GM23338 (cell line): ENCODE measurements at regions not wholly inside any gene's neighbourhood (a gene's known extent, or its start where the extent isn't known, plus 50 kb on each side); places are given as distances from the start of the nearest gene placed in this dataset.

Source experiments
- CTCF ChIP-seq, 2 experiments: fragments of 200-600 bp in 1 of 2; sonication (generic) in 1 of 2; conservative IDR thresholded peaks; 2 replicates each; pipeline versions ENCODE4 v1.5.1 to v1.6.1; 2016 to 2017; ENCODE audit warnings: antibody characterized with exemption in 2 of 2, low read depth in 2 of 2, mild to moderate bottlenecking in 2 of 2, moderate library complexity in 1 of 2
- ZNF114 ChIP-seq: fragments of 250-450 bp; sonication (Bioruptor Pico); IDR thresholded peaks from 2 replicates; pipeline ENCODE4 v1.5.0; 2020; ENCODE audit warnings: mild to moderate bottlenecking, moderate library complexity

DNA sequence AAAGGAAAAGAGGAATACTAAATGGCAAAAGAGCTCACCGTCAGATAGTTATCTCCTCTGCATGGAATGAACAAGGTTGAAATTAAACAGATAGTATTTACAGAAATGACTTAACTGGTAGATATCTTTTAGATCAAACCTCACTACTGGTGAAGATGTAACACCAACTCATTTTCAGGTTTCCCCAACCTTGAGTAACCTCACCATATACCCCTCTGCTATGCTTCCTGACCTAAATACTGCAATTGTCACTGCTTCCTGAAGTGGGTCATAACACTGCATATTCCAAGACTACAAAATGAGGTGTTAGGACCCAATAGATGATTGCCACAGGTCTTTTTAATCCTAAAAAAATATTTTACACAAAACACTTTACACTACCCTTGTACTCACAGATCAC lies 76.3 kb upstream of the PLEKHA5 start:
- no peak for TF ChIP-seq ZNF114 (CRISPR knock-in tag)
- no peak for TF ChIP-seq CTCF (conservative IDR thresholded peaks at IDR 0.05; ENCODE audit: low read depth in 2 of 2)
